Hematopoietic multipotent progenitor cell treated with erythropoietin and hydrocortisone succinate and interleukin-3 and kit ligand, for 15 days (in vitro differentiated cells): ENCODE measurements at regions not wholly inside any gene's neighbourhood (a gene's known extent, or its start where the extent isn't known, plus 50 kb on each side); places are given as distances from the start of the nearest gene placed in this dataset.

Experiments
- DNase-seq: peaks from one replicate; pipeline ENCODE4 v3.0.0-alpha.2; 2015; ENCODE audit warnings: low spot score

GRCh38 chr21:41593051-41593759 is 85.2 kb upstream of the TMPRSS2 start:
- DNase-seq = no peak

GRCh38 chr21:41589620-41590175 is 81.7 kb upstream of the TMPRSS2 start:
- DNase-seq = no peak

GRCh38 chr21:41589131-41589530 is 81.2 kb upstream of the TMPRSS2 start:
- no peak for DNase-seq

- DNase-seq = no peak
Observed at GRCh38 chr21:41585199-41585994, 77.4 kb upstream of the TMPRSS2 start.

- no peak for DNase-seq
Observed at GRCh38 chr21:41584603-41585176, 76.7 kb upstream of the TMPRSS2 start.

- DNase-seq = no peak
Observed at GRCh38 chr21:41583274-41583790, 75.4 kb upstream of the TMPRSS2 start.

- DNase-seq = no peak
Observed at GRCh38 chr21:41582866-41583265, 74.9 kb upstream of the TMPRSS2 start.

- no peak for DNase-seq
Observed at GRCh38 chr21:41582298-41582840, 74.4 kb upstream of the TMPRSS2 start.

GRCh38 chr21:41581592-41582228 is 73.8 kb upstream of the TMPRSS2 start:
- DNase-seq = no peak

GRCh38 chr21:41580758-41581554 is 73.0 kb upstream of the TMPRSS2 start:
- DNase-seq = no peak

GRCh38 chr21:41579692-41580091 is 71.7 kb upstream of the TMPRSS2 start:
- no peak for DNase-seq

GRCh38 chr21:41578716-41579115 is 70.8 kb upstream of the TMPRSS2 start:
- DNase-seq = no peak

- no peak for DNase-seq
Observed at GRCh38 chr21:41578083-41578482, 70.1 kb upstream of the TMPRSS2 start.

GRCh38 chr21:41576013-41576615 is 68.2 kb upstream of the TMPRSS2 start:
- no peak for DNase-seq

- DNase-seq = no peak
Observed at GRCh38 chr21:41573902-41574690, 66.1 kb upstream of the TMPRSS2 start.

- DNase-seq = no peak
Observed at GRCh38 chr21:41571938-41572510, 64.1 kb upstream of the TMPRSS2 start.

GRCh38 chr21:41570791-41571355 is 62.9 kb upstream of the TMPRSS2 start:
- no peak for DNase-seq

GRCh38 chr21:41568606-41569385 is 60.8 kb upstream of the TMPRSS2 start:
- DNase-seq = no peak
